ENCODE measurements at regions not wholly inside any gene's neighbourhood (a gene's known extent, or its start where the extent isn't known, plus 50 kb on each side); places are given as distances from the start of the nearest gene placed in this dataset.

- FAIRE-seq (no peak), DNase-seq (ENCODE audit: insufficient read length, low spot score) (no peak)
Measured at GRCh38 chr4:65893957-65894755, 223.9 kb upstream of the EPHA5 start.

- no peak for DNase-seq (ENCODE audit: insufficient read length, low spot score)
- FAIRE-seq: no peak
Measured at GRCh38 chr4:65893271-65893670, 223.0 kb upstream of the EPHA5 start.

- no peak for FAIRE-seq
- no peak for DNase-seq (ENCODE audit: insufficient read length, low spot score)
Measured at GRCh38 chr4:65880594-65880993, 210.3 kb upstream of the EPHA5 start.

- no peak for DNase-seq (ENCODE audit: insufficient read length, low spot score)
- FAIRE-seq: no peak
Measured at GRCh38 chr4:65868096-65868824, 198.0 kb upstream of the EPHA5 start.

- no peak for FAIRE-seq
- DNase-seq (ENCODE audit: insufficient read length, low spot score): peak; percentile 0
Measured at GRCh38 chr4:65865489-65865888, 195.2 kb upstream of the EPHA5 start.

- FAIRE-seq (no peak), DNase-seq (ENCODE audit: insufficient read length, low spot score) (no peak)
Measured at GRCh38 chr4:65861993-65862392, 191.7 kb upstream of the EPHA5 start.

- FAIRE-seq (no peak), DNase-seq (ENCODE audit: insufficient read length, low spot score) (no peak)
Measured at GRCh38 chr4:65845199-65845773, 175.0 kb upstream of the EPHA5 start.

- DNase-seq (ENCODE audit: insufficient read length, low spot score) (no peak), FAIRE-seq (no peak)
Measured at GRCh38 chr4:65839164-65839931, 169.1 kb upstream of the EPHA5 start.

GRCh38 chr4:65834707-65835106 lies 164.4 kb upstream of the EPHA5 start:
- no peak for FAIRE-seq
- no peak for DNase-seq (ENCODE audit: insufficient read length, low spot score)

GRCh38 chr4:65831828-65832227 lies 161.5 kb upstream of the EPHA5 start:
- DNase-seq (ENCODE audit: insufficient read length, low spot score) (no peak), FAIRE-seq (no peak)

GRCh38 chr4:65825116-65825753 lies 154.9 kb upstream of the EPHA5 start:
- DNase-seq (ENCODE audit: insufficient read length, low spot score) (peak; percentile 10), FAIRE-seq (no peak)

GRCh38 chr4:65819192-65819591 lies 148.9 kb upstream of the EPHA5 start:
- DNase-seq (ENCODE audit: insufficient read length, low spot score) (no peak), FAIRE-seq (no peak)

- FAIRE-seq (no peak), DNase-seq (ENCODE audit: insufficient read length, low spot score) (no peak)
Measured at GRCh38 chr4:65805936-65806335, 135.6 kb upstream of the EPHA5 start.

- no peak for DNase-seq (ENCODE audit: insufficient read length, low spot score)
- no peak for FAIRE-seq
Measured at GRCh38 chr4:65799513-65799912, 129.2 kb upstream of the EPHA5 start.

- DNase-seq (ENCODE audit: insufficient read length, low spot score) (no peak), FAIRE-seq (no peak)
Measured at GRCh38 chr4:65798498-65799127, 128.3 kb upstream of the EPHA5 start.

GRCh38 chr4:65791812-65792308 lies 121.6 kb upstream of the EPHA5 start:
- DNase-seq (ENCODE audit: insufficient read length, low spot score) (no peak), FAIRE-seq (no peak)

GRCh38 chr4:65791111-65791811 lies 121.0 kb upstream of the EPHA5 start:
- no peak for DNase-seq (ENCODE audit: insufficient read length, low spot score)
- no peak for FAIRE-seq

GRCh38 chr4:65789805-65790204 lies 119.5 kb upstream of the EPHA5 start:
- FAIRE-seq (no peak), DNase-seq (ENCODE audit: insufficient read length, low spot score) (no peak)

GRCh38 chr4:65789341-65789740 lies 119.1 kb upstream of the EPHA5 start:
- FAIRE-seq (no peak), DNase-seq (ENCODE audit: insufficient read length, low spot score) (no peak)
